ENCODE measurements at regions not wholly inside any gene's neighbourhood (a gene's known extent, or its start where the extent isn't known, plus 50 kb on each side); places are given as distances from the start of the nearest gene placed in this dataset.

DNA sequence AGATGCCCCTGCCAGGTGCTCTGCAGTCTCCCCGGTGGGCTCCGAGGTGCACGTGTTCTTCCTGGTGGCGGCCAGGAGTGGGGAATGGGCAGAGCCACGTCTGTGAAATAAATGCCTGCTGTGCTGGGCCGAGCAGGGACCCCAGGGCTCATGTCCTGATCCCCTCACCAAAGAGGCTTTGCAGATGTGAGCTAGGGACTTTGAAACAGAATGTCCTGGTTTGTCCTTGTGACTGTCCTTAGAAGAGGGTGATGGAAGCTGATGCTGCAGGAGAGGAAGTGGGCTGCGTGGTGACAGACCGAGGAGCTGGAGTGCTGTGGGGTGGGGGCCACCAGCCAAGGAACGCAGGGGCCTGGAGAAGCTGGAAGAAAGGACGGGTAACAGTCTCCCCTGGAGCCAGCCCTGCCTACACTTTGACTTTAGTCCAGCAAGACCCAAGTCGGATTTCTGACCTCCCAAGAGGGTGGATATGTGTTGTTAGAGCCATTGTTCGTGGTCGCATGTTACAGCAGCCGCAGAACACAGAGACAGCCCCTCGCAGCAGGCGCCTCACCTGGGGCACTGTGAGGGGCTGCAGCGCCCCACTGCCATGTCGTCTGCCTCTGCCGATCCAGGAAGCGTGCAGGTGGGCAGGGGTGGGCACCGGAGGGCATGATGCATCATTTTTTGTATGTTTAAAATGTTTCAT is 217.9 kb upstream of the CIBAR2 start:
- TF ChIP-seq JUND (IDR thresholded peaks at IDR 0.05; ENCODE audit: low read depth): no peak

GRCh38 chr16:85330694-85331188 is 218.5 kb upstream of the CIBAR2 start:
- no peak for TF ChIP-seq JUND (IDR thresholded peaks at IDR 0.05; ENCODE audit: low read depth)
- in situ Hi-C loops (cut with HindIII; ENCODE audit: low pct_unique_long_range_greater_than_20kb, low sequenced_read_pairs): no loop called here
- peak; percentile 91 to 94 for DNase-seq (ENCODE audit: low read depth in 1 of 2, low spot score in 1 of 2)

More for the DNA sequence above, 217.9 kb upstream of the CIBAR2 start:
- no peak for DNase-seq (ENCODE audit: low read depth in 1 of 2, low spot score in 1 of 2)
- in situ Hi-C loops (cut with HindIII; ENCODE audit: low pct_unique_long_range_greater_than_20kb, low sequenced_read_pairs): no loop called here

DNA sequence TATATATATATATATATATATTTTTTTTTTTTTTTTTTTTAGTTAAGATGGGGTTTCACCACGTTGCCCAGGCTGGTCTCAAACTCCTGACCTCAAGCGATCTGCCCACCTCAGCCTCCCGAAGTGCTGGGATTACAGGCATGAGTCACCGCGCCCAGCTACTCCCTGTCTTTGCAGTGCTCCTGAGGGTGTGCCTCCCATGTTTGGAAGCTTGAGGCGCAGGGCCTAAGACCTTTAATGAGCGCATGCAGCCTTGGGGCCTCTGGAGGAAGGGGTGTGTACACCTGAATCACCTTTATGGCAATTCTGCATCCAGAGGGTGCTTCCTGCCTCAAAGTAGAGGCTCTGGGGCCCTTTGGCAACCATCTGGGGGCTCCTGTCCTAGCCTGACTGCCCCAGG is 219.4 kb upstream of the CIBAR2 start:
- in situ Hi-C loops (cut with HindIII; ENCODE audit: low pct_unique_long_range_greater_than_20kb, low sequenced_read_pairs): no loop called here
- no peak for DNase-seq (ENCODE audit: low read depth in 1 of 2, low spot score in 1 of 2)
- TF ChIP-seq JUND (IDR thresholded peaks at IDR 0.05; ENCODE audit: low read depth): no peak

GRCh38 chr16:85332175-85332574 is 219.9 kb upstream of the CIBAR2 start:
- TF ChIP-seq JUND (IDR thresholded peaks at IDR 0.05; ENCODE audit: low read depth): no peak
- in situ Hi-C loops (cut with HindIII; ENCODE audit: low pct_unique_long_range_greater_than_20kb, low sequenced_read_pairs): no loop called here
- no peak for DNase-seq (ENCODE audit: low read depth in 1 of 2, low spot score in 1 of 2)

- in situ Hi-C loops (cut with HindIII; ENCODE audit: low pct_unique_long_range_greater_than_20kb, low sequenced_read_pairs): no loop called here
- TF ChIP-seq JUND (IDR thresholded peaks at IDR 0.05; ENCODE audit: low read depth): no peak
- no peak for DNase-seq (ENCODE audit: low read depth in 1 of 2, low spot score in 1 of 2)
Measured at GRCh38 chr16:85333337-85333736, 221.1 kb upstream of the CIBAR2 start.

- no peak for TF ChIP-seq JUND (IDR thresholded peaks at IDR 0.05; ENCODE audit: low read depth)
- in situ Hi-C loops (cut with HindIII; ENCODE audit: low pct_unique_long_range_greater_than_20kb, low sequenced_read_pairs): no loop called here
Measured at GRCh38 chr16:85333744-85334640, 221.7 kb upstream of the CIBAR2 start.

DNA sequence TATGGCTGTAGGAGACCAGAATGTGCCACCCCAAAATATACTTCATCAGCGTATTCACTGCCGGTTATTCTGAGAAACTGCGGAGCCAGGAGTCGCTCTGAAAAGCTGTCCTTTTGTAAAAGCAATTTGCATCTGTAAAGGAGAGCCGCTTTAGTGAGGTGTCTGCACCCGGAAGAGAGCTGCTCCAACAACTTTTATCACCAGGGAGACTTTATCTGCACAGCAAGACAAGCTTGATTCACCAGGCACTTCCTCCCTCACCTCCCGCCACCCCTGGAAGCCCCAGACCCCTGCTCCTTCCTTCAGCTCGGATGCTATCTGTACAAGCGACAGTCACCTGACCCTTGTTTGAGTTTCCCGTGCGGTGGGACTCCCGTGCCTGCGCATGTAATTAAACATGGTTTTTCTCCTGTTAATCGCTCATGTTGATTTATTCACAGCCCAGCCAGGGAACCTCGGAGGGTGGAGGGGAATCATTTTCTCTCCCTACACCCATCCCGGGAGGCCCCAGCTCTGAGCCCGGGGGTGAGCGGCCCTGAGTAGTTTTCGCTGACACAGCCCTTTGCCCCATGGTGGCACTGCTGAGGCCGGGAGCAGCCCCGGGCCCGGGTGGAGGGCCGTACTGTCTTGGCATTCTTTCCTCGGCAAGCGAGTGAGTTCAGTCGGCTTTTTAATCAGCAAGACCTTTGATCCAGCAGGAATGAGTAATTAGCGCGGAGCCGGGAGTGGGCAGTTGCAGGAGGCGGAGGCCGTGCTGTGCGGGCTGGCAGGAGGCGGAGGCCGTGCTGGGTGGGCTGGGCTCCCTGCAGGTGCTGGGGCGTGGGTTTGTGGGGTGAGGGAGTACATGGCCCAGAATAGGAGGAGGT is 222.7 kb upstream of the CIBAR2 start:
- TF ChIP-seq JUND (IDR thresholded peaks at IDR 0.05; ENCODE audit: low read depth): no peak
- DNase-seq (ENCODE audit: low read depth in 1 of 2, low spot score in 1 of 2): no peak
- in situ Hi-C loops (cut with HindIII; ENCODE audit: low pct_unique_long_range_greater_than_20kb, low sequenced_read_pairs): no loop called here

More at GRCh38 chr16:85333744-85334640, 221.7 kb upstream of the CIBAR2 start:
- DNase-seq (ENCODE audit: low read depth in 1 of 2, low spot score in 1 of 2): peak in 1 of 2 experiments; percentile 37

DNA sequence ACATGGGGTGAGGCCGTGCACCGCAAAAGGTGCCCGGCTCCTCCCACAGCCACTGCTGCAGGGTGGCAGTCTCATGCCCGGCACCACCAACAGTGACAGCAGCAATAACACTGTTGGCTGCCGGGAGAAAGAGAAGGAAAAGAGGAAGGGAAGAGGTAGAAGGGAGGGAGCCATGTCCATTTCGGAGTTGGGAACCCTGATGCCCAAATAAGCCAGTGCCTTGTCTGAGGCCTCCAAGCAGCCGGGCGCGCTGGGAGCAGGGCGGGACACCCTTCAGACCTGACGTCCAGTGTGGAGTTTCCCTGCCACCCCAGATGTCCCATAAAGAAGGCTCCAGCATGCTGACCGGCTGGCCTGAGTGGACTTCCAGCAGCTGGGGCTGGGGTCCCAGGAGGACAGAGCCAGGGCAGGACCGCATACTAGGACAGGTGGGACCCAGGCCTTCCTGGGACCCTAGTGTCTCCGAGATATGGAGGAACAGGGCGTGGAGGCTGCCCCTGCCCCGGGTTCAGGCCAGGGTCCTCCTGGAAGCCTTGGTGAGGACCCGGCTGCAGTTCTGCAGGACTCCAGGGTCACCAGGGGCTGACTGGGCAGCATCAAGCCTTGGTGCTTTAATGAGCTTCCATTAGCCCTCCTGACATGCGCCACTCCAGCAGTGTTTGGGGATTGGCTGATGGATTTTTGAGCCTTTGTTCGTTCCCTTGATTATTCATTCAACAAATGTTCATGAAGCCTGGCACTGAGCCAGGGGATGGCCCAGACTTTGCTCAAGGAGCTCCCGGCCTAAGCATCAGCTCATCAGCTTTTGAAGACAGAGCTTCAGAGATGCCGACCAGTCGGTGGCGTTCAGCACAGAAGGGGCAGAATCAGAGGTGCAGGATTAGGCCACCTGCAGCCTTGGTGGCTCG is 223.6 kb upstream of the CIBAR2 start:
- DNase-seq (ENCODE audit: low read depth in 1 of 2, low spot score in 1 of 2): no peak
- TF ChIP-seq JUND (IDR thresholded peaks at IDR 0.05; ENCODE audit: low read depth): no peak
- in situ Hi-C loops (cut with HindIII; ENCODE audit: low pct_unique_long_range_greater_than_20kb, low sequenced_read_pairs): no loop called here

GRCh38 chr16:85337910-85338637 is 225.8 kb upstream of the CIBAR2 start:
- in situ Hi-C loops (cut with HindIII; ENCODE audit: low pct_unique_long_range_greater_than_20kb, low sequenced_read_pairs): no loop called here
- no peak for TF ChIP-seq JUND (IDR thresholded peaks at IDR 0.05; ENCODE audit: low read depth)

DNA sequence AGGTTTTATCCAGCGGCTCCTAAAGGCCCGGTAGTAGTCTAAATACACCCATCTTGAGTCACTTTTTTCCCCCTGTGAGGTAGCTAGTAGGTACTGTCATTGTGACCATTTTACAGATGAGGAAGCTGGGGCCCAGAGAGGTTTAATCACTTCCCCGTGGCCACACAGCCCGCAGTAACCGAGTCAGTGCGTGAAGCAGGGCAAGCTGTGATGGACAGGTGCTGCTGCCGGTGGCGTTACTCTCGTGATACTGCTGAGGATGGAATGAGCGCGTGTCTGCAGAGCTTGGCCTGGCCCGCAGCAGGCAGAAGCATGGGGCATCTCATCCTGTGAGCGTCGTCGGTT is 226.3 kb upstream of the CIBAR2 start:
- in situ Hi-C loops (cut with HindIII; ENCODE audit: low pct_unique_long_range_greater_than_20kb, low sequenced_read_pairs): no loop called here
- no peak for TF ChIP-seq JUND (IDR thresholded peaks at IDR 0.05; ENCODE audit: low read depth)
- no peak for DNase-seq (ENCODE audit: low read depth in 1 of 2, low spot score in 1 of 2)

More at GRCh38 chr16:85337910-85338637, 225.8 kb upstream of the CIBAR2 start:
- DNase-seq (ENCODE audit: low read depth in 1 of 2, low spot score in 1 of 2): no peak

Measured in T47D (cell line).